ENCODE measurements at regions not wholly inside any gene's neighbourhood (a gene's known extent, or its start where the extent isn't known, plus 50 kb on each side); places are given as distances from the start of the nearest gene placed in this dataset.

DNA sequence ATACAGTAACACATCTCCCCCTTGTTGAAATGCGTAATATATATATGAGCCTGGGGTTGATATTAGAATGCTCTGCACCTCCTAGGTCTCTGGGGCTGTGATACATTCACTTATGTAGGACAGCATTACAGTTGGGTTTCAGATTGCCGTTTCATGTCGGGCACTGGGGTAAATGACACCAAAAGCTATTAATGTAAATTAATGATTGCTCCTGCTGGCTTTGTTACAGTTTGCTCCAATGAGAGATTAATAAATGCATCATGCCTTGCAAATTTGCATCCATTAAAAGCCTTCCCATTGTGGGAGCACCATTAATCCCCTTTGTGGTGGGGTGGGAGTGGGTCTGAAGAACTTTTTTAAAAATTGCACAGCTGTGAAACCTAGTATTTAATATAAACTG lies 584.4 kb upstream of the EEF2KMT start:
- Histone ChIP-seq H3K4me1 (no peaks in the 10 kb centered on the region), H3K4me3 (no peak overlapping the region), H3K27ac (no peak overlapping the region), H3K36me3 (no peaks in the 10 kb centered on the region), H3K27me3 (replicated peaks in 1 of 7) (no peaks in the 10 kb centered on the region), H3K9me3 (no peaks in the 10 kb centered on the region)
- intact Hi-C loops (cut with DNase I; ENCODE audit: low total_unique reads): no loop called here
- no peak for DNase-seq
- 86 to 96% (median 93%) methylated on average over 3 of the region's 3 CpGs for WGBS, 5 donors
- TF ChIP-seq CTCF (IDR thresholded peaks at IDR 0.05 in 8 of 11, conservative IDR thresholded peaks at IDR 0.05 in 3 of 11) (no peak), POLR2AphosphoS5 (IDR thresholded peaks at IDR 0.05) (no peak), POLR2A (IDR thresholded peaks at IDR 0.05) (no peak)

DNA sequence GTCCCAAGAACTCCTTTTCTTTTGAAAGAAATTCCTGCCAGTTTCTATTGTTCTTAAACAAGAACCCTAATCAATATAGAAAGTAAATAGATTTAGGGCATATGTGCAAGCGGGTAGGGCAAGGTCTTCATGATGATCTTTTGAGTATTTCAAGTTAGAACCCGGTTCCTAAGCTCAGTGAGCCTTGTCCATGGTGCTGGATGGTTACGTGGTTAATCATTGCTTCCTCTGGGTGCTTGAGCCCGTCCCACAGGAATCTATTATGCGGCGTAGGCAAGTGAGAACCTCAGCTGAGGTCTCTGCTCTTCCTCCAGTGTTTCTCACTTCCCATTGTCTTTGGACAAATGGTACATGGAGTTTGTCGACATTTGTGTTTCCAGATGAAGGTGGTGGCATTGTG lies 580.8 kb upstream of the EEF2KMT start:
- DNase-seq: no peak
- intact Hi-C loops (cut with DNase I; ENCODE audit: low total_unique reads): no loop called here
- 28 to 41% (median 35%) methylated on average over 7 of the region's 7 CpGs for WGBS, 5 donors

GRCh38 chr16:5671421-5671820 lies 573.8 kb upstream of the EEF2KMT start:
- no peak overlapping the region for H3K27ac ChIP-seq
- H3K36me3 ChIP-seq: no peaks in the 10 kb centered on the region
- no peak for DNase-seq
- peaks cover 0 to 9% (median 0%) of the 10 kb centered on the region in 8 donors for H3K9me3 ChIP-seq
- H3K27me3 ChIP-seq (replicated peaks in 1 of 7): no peaks in the 10 kb centered on the region
- H3K4me3 ChIP-seq: no peak overlapping the region
- intact Hi-C loops (cut with DNase I; ENCODE audit: low total_unique reads): no loop called here
- H3K4me1 ChIP-seq: no peaks in the 10 kb centered on the region
- no peak for TF ChIP-seq CTCF (IDR thresholded peaks at IDR 0.05 in 8 of 11, conservative IDR thresholded peaks at IDR 0.05 in 3 of 11)
- 56 to 70% (median 63%) methylated on average over 2 of the region's 2 CpGs for WGBS, 5 donors

More for the DNA sequence above, 580.8 kb upstream of the EEF2KMT start:
- H3K36me3 ChIP-seq: no peaks in the 10 kb centered on the region
- H3K4me1 ChIP-seq: no peaks in the 10 kb centered on the region
- H3K27ac ChIP-seq: no peak overlapping the region
- no peaks in the 10 kb centered on the region for H3K9me3 ChIP-seq
- H3K4me3 ChIP-seq: no peak overlapping the region
- no peaks in the 10 kb centered on the region for H3K27me3 ChIP-seq (replicated peaks in 1 of 7)
- TF ChIP-seq CTCF (IDR thresholded peaks at IDR 0.05 in 8 of 11, conservative IDR thresholded peaks at IDR 0.05 in 3 of 11): no peak
- no peak for TF ChIP-seq POLR2A (IDR thresholded peaks at IDR 0.05)
- no peak for TF ChIP-seq POLR2AphosphoS5 (IDR thresholded peaks at IDR 0.05)

DNA sequence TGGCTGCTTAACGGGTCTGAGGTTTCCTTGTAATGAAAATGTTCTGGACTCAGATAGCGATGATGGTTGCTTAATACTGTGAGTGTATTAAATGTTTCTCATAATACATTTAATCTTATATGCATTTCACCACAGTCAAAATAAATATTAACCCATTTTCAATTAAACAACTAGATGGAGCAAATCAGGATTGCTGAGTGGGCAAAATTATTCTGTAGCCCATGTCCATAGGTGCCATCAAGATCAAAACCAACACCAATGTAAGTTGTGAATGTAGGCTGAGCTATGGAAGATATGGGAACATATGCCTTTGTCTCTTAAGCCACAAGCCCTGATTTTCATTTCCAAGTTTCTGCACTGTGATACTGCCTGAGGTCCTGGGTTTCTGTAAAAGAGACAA lies 572.6 kb upstream of the EEF2KMT start:
- Histone ChIP-seq H3K9me3 (peaks cover 0 to 9% (median 0%) of the 10 kb centered on the region in 8 donors), H3K4me1 (no peaks in the 10 kb centered on the region), H3K4me3 (no peak overlapping the region), H3K27me3 (replicated peaks in 1 of 7) (no peaks in the 10 kb centered on the region), H3K36me3 (no peaks in the 10 kb centered on the region), H3K27ac (no peak overlapping the region)
- WGBS, 5 donors: 64 to 79% (median 68%) methylated on average over 2 of the region's 2 CpGs
- no peak for TF ChIP-seq POLR2A (IDR thresholded peaks at IDR 0.05)
- TF ChIP-seq CTCF (IDR thresholded peaks at IDR 0.05 in 8 of 11, conservative IDR thresholded peaks at IDR 0.05 in 3 of 11): no peak
- no peak for TF ChIP-seq POLR2AphosphoS5 (IDR thresholded peaks at IDR 0.05)
- intact Hi-C loops (cut with DNase I; ENCODE audit: low total_unique reads): no loop called here
- no peak for DNase-seq
